ENCODE measurements at regions not wholly inside any gene's neighbourhood (a gene's known extent, or its start where the extent isn't known, plus 50 kb on each side); places are given as distances from the start of the nearest gene placed in this dataset.

GRCh38 chr12:65602253-65602609, 222.1 kb upstream of the HMGA2 start:
- DNase-seq: no peak

- DNase-seq: no peak
Observed at GRCh38 chr12:65602610-65603295, 221.5 kb upstream of the HMGA2 start.

- DNase-seq: no peak
Observed at GRCh38 chr12:65603438-65604351, 220.6 kb upstream of the HMGA2 start.

GRCh38 chr12:65605019-65605418, 219.3 kb upstream of the HMGA2 start:
- no peak for DNase-seq

- DNase-seq: no peak
Observed at GRCh38 chr12:65606008-65606766, 218.1 kb upstream of the HMGA2 start.

GRCh38 chr12:65607401-65607841, 216.9 kb upstream of the HMGA2 start:
- no peak for DNase-seq

- no peak for DNase-seq
Observed at GRCh38 chr12:65608319-65608916, 215.9 kb upstream of the HMGA2 start.

GRCh38 chr12:65609359-65609771, 214.9 kb upstream of the HMGA2 start:
- DNase-seq: no peak

- DNase-seq: no peak
Observed at GRCh38 chr12:65611396-65611795, 212.9 kb upstream of the HMGA2 start.

GRCh38 chr12:65612440-65612839, 211.8 kb upstream of the HMGA2 start:
- DNase-seq: no peak

- no peak for DNase-seq
Observed at GRCh38 chr12:65613692-65614091, 210.6 kb upstream of the HMGA2 start.

- DNase-seq: no peak
Observed at GRCh38 chr12:65614259-65614889, 209.9 kb upstream of the HMGA2 start.

- DNase-seq: no peak
Observed at GRCh38 chr12:65615118-65615517, 209.2 kb upstream of the HMGA2 start.

GRCh38 chr12:65616022-65616421, 208.3 kb upstream of the HMGA2 start:
- DNase-seq: no peak

- no peak for DNase-seq
Observed at GRCh38 chr12:65618588-65618987, 205.7 kb upstream of the HMGA2 start.

- DNase-seq: no peak
Observed at GRCh38 chr12:65619018-65619417, 205.3 kb upstream of the HMGA2 start.

- no peak for DNase-seq
Observed at GRCh38 chr12:65620046-65620445, 204.2 kb upstream of the HMGA2 start.

- DNase-seq: no peak
Observed at GRCh38 chr12:65622056-65622455, 202.2 kb upstream of the HMGA2 start.

GRCh38 chr12:65623507-65623906, 200.8 kb upstream of the HMGA2 start:
- no peak for DNase-seq

GRCh38 chr12:65624554-65625086, 199.7 kb upstream of the HMGA2 start:
- no peak for DNase-seq

- DNase-seq: no peak
Observed at GRCh38 chr12:65628061-65628460, 196.2 kb upstream of the HMGA2 start.

GRCh38 chr12:65630555-65630954, 193.7 kb upstream of the HMGA2 start:
- DNase-seq: no peak

All from stimulated activated naive CD4-positive, alpha-beta T cell (primary cell).